Erythroblast (primary cell): ENCODE measurements at regions not wholly inside any gene's neighbourhood (a gene's known extent, or its start where the extent isn't known, plus 50 kb on each side); places are given as distances from the start of the nearest gene placed in this dataset.

ENCODE experiments used
- GATA1 ChIP-seq: IDR thresholded peaks from 2 replicates; pipeline ENCODE4 v1.6.1; 2011; ENCODE audit warnings: low read depth, mild to moderate bottlenecking, control low read depth, low read length, moderate library complexity
- POLR2A ChIP-seq: IDR thresholded peaks from 2 replicates; pipeline ENCODE4 v1.6.1; 2011; ENCODE audit warnings: mild to moderate bottlenecking, low read length

DNA sequence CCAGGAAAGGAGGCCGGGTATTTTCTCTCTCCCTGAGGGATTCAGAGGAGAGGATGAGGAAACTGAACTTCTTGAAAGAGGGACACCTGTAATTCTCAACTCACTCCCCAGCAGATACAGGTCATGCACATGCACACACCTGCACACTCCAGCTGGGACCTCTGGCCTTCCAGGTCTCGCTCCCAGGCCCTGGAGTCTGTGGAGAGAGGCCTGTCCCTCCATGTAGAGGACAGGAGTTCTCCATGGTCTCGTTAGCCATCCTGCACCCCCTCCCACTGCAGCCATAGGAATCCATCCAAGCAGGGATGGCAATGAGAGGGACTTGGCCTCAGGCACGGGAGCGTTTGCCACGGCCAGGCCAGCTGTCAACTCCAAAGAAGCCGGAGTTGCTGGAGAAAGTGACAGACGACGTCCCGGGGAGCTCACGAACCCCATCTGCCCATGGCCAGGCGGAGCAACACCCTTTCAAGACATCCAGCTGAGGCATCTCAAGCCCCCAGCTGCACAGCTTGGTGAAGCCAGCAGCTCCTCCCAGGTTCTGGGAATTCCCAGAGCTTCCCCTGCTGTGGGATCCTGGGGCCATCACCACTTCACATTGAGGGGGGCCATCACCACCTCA lies 223.3 kb downstream of the UACA start:
- TF ChIP-seq POLR2A, result no peak
- TF ChIP-seq GATA1, result no peak
